Stimulated activated CD4-positive, alpha-beta T cell treated with anti-CD3 and anti-CD28 coated beads, Interleukin-15, amount 100 ng/mL, for 48 hours (primary cell): ENCODE measurements at regions not wholly inside any gene's neighbourhood (a gene's known extent, or its start where the extent isn't known, plus 50 kb on each side); places are given as distances from the start of the nearest gene placed in this dataset.

ENCODE experiments used
- DNase-seq, 2 donors: peaks; one replicate each; pipeline ENCODE4 v3.0.0-alpha.2; 2020; ENCODE audit warnings: low read depth in 2 of 2

DNA sequence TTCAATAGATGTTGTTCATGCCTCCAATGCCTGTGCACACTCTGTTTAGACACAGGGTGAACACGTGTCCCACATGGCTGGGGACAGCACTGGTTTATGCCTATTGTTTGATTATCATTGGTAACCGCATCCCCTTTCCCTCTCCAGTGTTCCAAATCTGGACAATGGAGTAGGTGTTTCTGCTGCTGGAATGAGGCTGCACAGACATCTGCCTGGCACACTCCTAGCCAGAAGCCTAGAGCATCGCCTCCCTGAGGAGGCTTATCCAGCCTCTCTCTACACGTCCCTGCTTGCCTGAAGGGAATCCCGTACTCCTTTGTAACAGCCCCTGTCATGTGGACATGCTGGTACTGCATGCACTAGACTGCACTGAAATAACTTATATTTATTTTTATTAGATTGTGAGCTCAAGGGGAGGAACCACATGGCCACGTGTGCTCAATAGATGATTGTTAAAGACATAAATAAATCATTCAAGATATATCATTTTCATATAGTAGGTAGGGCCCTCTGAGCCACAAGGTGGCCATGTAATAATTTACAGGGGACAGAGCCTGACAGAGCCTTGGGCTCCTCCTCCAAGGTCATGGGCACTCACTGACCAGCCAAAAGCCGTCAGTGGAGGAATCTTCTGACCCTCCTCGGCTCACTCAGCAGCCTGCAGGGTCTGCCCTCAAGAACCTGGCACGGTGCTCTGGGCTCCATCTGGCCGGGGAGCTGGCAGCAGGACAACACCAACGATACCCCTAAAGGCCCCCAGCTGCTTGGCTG, 310.9 kb upstream of the ZNF32 start:
- no peak for DNase-seq

DNA sequence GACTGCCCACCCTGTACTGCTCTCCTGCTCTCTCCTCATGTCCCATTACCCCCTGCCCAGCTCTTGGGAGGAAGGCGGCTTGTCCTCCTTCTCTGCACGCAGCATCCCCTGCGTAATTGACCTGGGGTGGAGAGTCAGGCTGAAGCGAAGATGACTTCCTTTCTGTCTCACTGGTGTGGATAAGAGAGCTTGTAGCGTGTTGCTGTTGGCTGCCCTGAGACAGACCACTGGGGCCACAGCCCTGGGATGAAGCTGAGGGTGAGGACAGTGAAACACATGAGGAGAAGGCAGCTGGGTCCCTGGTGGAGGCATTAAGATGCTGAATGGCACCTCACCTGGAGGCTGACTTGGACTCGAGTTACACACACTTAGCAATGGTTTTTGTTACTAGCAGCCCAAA, 310.3 kb upstream of the ZNF32 start:
- no peak for DNase-seq

DNA sequence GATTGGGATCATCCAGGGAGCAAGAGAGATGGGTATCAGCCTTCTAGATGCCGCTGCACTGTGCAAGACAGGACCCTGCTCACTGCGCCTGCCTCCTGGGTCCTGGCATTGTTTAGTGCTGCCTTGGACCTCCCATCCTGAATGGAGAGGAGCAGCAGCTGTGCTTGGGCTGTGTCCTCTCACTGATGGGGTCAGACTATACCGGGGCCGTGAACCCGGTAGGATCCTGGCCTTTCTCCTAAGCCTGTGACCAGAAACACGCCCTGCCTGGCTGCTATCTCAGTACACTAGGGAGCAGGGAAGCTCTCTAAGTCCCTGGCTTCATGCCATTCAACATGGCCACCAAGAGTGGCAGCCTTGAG, 309.4 kb upstream of the ZNF32 start:
- DNase-seq, result no peak

DNA sequence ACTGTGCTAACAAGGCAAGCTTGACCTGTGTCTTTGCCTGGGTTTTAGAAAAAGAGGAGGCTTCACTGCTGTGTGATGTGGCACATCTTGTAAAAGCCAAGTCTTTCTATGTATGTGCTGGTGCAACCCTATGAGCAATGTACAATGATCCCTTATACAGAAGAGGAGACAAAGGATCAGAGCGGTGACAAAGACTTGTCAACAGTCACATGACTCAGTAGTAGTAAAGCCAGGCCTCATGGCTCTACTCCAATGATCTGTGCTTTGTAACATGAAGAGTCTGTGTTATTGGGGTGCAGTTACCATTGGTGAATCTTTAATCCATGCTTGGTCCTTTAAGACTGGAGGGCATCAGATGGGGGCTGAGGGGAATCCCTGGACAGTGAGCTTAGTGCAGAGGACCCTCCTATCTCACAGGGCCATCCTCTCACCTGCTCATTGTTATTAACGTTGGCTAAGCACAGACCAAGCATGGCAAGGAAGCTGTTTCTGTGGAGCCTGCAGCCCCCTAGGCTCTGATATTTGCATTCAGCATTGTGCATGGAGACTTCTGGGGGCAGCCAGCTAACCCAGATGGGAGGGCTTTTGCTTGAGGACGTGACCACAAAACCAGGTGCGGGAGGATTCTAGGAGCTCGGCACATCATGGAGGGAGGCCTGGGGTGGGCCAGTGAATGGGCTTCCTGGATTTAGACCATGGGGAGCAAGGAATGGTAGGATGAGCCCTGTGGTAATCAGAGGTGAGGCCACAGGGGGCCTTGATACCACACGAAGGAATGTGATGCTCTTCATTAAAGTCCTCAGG, 308.8 kb upstream of the ZNF32 start:
- no peak for DNase-seq

DNA sequence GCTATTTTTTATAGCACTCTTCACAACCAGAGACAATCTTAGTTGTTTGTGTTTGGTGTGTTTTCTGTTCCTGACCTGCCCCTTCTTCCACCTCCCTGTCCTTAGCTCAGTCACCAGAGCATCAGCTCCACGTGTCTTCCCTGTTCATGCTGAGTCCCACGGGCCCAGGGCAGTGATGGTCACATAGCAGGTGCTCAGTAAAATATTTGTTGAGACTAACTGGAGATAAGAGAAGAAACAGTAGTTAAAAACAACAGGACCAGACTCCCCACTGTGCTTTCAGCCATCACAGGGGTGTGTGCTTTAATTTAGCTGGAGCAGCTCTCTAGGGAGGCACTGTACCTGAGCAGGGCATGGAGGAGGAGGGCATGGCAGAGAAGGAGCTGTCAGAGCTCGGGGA, 307.3 kb upstream of the ZNF32 start:
- DNase-seq, result no peak

DNA sequence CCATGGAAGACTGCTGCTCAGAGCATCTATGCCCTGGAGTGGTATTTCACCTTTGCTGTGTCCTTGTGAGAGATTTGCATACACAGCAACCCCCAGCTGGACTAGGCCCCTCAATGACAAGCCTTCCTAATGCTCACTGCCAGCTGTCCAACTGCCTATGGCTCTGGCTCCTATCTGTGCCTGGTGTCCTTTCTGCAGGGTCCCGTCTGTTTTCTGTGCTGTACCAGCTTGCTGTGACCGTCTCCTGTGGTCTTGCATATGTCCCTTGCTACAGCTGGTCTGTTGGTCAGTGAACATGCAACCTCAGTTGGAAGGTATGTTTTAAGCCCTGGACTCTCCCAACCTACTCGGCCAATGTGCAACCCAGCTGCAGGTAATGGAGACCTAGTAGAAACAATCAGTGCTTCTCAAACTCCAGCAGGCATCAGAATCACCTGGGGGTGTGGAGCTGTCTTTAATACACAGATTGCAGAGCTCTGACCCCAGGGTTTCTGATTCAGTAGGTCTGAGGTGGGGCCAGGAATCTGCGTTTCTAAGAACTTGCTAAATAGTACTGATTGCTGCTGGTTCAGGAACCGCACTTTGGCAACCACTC, 306.4 kb upstream of the ZNF32 start:
- DNase-seq, result no peak

DNA sequence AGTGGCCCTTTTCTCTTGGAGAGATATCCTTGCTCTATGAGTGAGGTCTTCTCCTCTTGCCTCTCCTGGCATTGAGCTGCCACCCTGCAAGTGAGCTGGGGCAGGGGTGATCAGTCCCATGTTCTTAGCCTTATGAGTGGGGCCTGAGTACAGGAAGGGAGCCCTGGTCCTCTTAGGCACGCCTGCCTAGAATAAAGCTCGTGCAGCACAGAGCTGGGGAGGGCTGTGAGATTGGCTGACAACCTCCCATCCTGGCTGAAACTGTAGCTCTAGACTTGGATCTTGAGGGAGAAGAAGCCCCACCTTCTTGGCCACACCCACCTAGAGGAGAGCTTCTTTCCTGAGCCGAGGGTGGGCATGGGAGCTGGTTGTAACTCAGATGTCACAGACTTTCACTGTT, 305.0 kb upstream of the ZNF32 start:
- DNase-seq, result no peak

DNA sequence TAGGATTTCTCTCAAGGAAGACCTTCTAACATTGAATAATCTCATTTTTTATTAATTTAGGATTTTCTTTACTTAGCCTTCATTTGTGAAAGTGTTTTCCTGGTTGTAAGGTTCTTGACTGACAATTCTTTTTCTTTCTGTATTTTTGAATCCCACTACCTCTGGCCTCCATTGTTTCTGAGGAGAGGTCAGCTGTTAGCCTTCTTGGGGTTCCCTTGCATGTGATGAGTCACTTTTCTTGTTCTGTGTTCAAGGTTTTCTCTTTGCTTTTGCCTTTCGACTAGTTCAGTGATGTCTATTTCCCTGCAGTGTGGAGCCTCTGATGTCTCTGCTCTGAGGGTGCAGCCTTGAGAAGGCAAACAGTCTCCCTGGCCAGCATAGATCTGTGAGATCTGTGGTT, 304.1 kb upstream of the ZNF32 start:
- DNase-seq, result no peak

DNA sequence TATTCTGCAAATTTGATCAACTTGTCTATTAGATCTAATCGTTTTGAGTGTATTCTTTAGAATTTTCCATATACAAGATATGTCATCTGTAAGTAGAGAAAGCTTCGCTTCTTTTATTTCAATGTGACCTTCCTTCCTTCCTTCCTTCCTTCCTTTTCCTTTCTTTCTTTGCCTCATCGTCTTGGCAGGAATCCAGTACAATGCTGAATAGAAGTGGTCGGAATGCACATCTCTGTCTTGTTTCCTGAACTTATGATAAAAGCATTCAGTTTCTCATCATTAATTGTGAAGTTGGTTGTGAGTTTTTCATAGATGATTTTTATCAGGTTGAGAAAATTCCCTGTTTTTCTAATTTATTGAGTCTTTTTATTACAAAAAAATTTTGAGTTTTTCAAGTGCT, 300.7 kb upstream of the ZNF32 start:
- no peak for DNase-seq

DNA sequence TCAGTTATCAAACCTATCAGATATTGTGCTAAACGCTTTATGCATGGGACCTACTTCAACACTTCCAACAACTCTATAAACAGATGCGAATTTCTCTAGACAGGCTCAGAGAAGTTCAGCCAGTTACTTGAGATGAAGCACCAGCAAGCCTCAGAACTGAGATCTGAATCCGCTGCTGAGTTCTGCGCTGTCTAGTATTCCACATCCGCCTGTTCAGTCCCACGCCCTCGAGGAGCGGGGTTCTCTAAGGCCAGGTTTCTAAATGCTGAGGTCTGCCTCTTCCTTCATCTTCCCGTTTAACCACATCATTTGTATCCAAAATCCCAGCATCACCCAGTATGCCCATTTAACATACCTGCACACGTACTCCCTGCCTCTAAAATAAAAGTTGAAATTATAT, 297.8 kb upstream of the ZNF32 start:
- no peak for DNase-seq

DNA sequence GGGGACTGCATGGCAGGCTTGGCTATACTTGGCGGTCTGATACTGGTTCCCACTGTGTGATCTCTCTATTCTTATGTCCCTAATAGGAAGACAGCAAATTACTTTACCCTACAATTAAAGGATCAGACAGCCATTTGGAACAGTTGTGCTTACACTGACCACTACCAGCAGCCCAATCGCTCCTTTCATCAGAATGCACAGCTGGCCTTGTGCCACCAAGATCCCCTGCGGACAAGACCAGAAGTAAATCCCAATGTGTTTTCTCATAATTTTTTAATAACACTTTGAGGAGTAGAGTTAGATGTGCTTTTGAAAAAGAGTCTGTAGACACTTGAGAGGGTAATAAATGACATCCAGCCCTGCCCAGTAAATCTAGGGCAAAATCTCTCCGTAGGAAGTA, 297.2 kb upstream of the ZNF32 start:
- DNase-seq, result no peak

DNA sequence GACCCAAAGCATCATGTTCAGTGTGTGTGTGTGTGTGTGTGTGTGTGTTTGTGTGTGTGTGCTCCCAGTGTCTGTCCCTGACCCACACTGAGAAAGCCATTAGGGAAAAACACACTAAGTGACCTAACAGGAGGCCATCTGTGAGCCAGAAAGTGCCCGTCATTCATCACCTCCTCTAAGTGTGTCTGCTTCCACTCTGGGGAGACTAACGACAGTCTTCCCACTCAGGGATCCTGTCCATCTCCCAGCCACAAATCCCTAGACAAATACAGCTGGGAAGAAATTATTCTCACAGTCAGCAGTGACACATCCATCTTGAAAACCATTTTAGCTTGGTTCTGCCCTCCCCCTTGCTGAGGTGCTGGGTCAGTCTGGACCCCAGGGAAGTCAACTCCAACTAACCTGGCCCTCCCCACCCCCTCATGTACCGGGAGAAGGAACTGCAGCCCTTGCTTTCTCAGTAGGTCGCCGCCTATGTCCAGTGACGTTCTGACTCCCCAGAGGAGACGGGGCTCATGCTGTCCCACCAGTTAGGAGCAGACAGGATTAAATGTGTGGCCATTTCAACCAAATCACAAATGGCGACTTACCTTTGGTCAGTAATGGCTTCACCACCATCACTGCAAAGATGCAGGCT, 296.5 kb upstream of the ZNF32 start:
- DNase-seq, result no peak

DNA sequence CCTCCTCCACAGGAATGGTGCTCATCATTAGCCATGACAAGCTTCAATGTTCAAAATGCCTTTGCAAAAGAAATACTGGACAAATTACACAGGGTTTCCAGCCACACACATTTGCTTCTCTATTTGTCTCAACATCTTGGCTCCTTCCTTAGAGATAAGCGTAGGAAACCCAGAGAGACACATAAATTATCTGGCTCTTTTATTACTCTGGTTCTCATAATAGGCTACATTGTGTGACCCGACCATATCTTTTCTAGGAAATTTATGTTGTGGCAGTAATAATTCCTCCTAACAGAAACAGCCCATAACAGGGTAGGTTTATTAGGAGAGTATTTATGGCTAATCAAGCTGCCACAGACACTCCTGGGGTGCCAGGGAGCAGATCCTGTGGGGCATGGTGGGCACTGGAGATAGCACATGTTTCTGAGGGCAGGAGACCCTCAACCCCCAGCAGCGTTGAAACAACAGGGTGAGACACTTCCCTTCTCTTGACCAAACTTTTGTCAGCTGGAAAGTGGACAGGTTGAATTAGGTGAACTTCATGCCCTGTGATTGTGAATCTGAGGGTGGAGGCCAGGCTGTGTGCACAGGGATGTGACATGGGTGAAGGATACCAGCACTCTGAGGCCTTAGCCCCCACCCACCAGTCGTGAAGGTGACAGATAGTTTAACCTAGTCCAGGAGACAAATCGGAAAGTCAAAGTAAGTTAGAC, 295.9 kb upstream of the ZNF32 start:
- no peak for DNase-seq

DNA sequence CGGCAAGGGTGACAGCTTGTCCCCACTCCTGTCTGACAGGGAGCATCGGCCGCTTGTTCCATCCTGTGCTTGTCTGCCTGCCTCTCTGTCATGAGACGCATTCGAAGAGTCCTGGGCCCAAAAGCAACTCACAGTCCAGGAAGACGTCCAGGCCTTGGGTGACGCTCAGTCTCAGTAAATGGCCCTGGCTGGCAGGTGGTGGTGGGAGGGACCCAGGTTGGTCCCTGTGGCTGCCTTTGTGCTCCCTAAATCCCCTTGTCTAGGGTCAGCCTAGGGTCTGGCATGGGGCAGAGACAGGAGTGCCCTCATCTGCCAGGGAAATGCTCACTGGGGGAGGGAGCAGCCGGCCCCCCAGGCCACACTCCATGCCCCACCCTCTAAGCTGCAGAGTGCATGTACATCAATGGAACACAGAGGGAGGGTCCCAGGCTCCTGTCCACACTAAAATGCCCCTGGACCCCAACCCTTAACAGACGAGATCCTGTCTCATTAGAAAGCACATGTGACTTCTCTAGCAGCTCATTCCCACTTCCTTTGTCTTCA, 295.2 kb upstream of the ZNF32 start:
- no peak for DNase-seq

DNA sequence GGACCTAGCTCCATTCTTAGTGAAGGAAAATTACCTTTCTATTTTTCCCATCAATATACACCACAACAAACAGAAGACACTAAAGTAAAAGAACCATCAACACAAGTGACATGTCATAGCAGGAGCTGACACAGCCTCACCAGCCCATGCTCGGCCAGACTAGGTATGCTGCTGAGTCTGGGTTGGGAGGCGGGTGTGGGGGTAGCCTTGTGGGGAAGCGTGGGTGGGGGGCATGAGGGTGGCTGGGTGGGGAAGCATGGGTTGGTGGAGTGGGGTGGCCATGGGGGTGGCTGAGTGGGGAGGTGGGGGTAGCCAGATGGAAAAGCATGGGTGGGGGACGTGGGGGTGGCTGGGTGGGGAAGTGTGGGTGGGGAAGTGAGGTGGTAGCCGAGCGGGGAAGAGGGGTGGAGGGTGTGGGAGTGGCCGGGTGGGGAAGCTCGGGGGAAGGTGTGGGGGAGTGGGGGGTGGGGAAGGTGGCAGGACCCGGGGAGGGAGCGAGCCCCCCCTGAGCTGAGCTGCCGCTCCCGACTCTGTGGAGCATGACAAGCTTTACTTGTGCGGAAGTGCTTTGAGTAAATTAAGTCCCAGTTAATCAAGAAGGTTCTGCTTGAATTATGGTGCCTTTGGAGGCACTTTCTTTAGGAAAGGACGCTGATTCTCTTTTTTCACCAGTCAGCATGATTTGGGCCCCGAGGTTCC, 294.6 kb upstream of the ZNF32 start:
- no peak for DNase-seq

DNA sequence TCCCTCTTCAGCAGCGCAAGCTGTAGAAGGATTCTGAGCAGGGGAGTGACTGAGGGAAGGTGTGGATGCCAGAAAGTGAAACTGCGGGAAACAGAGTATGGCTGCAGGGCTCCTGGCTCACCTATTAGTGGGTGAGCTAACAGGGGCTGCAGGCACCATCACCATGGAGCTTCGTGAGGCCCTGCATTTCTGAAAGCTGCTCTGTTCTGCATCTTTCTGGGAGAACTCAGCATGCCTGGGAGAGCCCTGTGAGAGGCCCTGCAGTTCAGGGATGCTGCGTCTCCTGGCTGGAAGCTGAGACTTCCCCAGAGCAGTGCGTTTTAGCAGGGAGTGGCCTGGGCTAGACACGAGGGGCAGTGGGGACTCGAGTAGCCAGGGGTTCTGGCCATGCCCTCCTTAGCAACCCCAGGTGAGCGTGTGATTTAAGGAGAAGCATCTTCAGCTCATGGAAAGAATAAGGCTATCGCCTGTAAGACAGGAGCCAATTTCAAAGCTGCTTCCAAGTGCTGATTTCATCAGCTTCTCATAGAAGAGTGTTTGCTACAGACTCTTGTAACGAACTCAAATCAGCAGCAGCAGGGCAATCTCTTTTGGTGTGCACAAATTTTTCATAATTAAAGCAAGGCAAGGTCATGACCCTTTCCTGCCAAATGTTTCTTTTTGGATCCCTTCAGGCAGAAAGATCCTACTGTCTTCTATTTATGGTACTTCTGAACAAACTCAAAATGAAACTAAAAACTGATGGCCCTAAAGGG, 293.6 kb upstream of the ZNF32 start:
- DNase-seq, result no peak

DNA sequence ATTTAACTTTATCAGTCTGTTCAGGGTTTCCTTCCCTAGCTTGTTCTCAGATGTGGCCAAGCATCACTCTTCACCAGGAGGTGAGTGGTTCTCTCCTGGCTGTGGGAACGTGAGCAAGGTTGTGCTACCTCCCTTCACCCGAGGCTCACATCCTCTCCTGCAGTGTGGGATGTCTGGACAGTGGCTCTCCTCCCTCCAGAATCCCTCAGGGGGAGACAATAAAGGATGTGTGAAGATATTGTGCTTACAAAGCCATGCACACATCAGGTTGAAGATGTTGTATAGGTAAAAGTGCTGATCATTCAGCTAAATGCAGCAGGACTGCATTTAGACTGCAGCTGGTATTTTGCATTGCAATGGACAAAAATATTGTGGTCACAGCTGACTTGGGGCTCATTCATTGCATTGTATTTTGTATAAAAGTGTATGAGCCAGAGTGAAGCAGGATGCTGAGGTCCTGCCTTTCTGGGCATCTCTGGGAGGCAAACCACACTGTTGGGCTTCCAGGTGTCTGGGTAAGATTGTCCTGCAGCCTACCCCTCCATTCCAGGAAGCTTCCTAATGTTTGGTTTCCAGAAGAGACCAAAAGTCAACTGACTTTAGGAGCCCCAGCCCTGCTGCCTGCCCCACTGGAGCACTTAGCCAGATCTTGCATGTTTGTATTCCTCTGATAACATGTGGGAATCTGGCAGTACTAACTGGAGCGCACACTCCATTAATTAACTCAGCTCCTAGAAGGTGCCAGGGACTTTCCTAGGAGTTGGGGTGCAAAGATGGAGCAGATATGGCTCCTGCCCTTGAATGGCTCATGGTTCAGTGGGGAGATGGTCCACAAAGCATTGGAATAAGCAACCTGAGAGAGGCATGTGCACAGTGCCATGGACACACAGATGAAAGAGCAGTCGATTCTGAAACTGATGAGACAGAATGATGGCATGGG, 292.5 kb upstream of the ZNF32 start:
- DNase-seq, result no peak

DNA sequence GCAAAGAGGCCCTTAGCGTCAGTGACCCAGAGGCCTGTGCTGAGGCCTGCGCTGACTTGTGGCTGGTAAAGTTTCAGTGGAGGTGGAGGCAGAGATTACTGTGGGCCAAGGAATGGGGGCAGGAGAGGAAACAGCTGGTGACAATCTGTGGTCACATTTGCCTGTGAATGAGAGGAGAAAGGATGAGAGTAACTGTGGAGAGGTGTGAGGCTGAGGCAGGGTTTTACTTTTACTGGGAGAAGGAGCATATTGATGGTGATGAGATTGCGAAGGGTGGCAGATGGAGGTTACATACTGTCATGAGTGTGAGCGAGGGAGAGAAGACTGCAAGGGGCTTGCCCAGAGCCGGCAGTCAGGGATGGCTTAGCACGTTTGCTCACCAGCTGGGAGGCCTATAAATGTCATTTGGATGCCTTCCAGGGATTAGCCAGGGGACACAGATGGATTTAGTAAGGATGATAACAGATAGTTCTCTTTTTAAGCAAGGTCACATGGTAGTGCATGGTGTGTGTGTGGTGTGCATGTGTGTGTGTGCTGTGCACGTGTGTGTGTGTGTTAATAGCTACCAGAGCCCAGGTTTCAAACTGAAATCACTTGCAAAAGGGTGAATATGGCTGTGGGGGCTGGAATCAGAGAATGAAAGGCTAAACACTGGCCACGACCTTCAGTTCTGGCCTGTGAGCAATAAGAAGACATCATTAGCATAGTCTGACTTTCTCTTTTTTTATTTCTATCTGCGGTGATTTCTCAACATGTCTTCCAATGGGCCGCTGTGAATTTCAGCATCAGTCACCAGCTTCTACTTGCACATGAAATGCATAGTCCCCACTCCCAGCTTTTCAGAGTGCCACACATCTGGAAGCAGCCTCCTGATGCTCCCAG, 291.5 kb upstream of the ZNF32 start:
- no peak for DNase-seq
